ENCODE measurements at regions not wholly inside any gene's neighbourhood (a gene's known extent, or its start where the extent isn't known, plus 50 kb on each side); places are given as distances from the start of the nearest gene placed in this dataset.

GRCh38 chr4:120175272-120175671 is 108.6 kb upstream of the MAD2L1 start:
- no peak for DNase-seq

GRCh38 chr4:120163895-120164294 is 97.2 kb upstream of the MAD2L1 start:
- peak; percentile 14 for DNase-seq

GRCh38 chr4:120158841-120159463 is 92.3 kb upstream of the MAD2L1 start:
- no peak for DNase-seq

GRCh38 chr4:120158046-120158445 is 91.4 kb upstream of the MAD2L1 start:
- DNase-seq = no peak

GRCh38 chr4:120156120-120156718 is 89.6 kb upstream of the MAD2L1 start:
- DNase-seq = peak; percentile 68

- no peak for DNase-seq
Observed at GRCh38 chr4:120155287-120155686, 88.6 kb upstream of the MAD2L1 start.

GRCh38 chr4:120144634-120145033 is 78.0 kb upstream of the MAD2L1 start:
- no peak for DNase-seq

- no peak for DNase-seq
Observed at GRCh38 chr4:120144041-120144440, 77.4 kb upstream of the MAD2L1 start.

- DNase-seq = no peak
Observed at GRCh38 chr4:120139392-120139791, 72.7 kb upstream of the MAD2L1 start.

GRCh38 chr4:120132935-120133334 is 66.3 kb upstream of the MAD2L1 start:
- DNase-seq = no peak

GRCh38 chr4:120130786-120131185 is 64.1 kb upstream of the MAD2L1 start:
- DNase-seq = no peak

Measured in hindlimb muscle (tissue), 1 donor.